ENCODE measurements at regions not wholly inside any gene's neighbourhood (a gene's known extent, or its start where the extent isn't known, plus 50 kb on each side); places are given as distances from the start of the nearest gene placed in this dataset.

- H3K4me1 ChIP-seq (ENCODE audit: control insufficient read depth in 1 of 2, insufficient read depth in 2 of 2, low read length in 2 of 2), result no peaks in the 10 kb centered on the region; a peak in 1 of 4 replicates
- no peaks in the 10 kb centered on the region for H3K79me2 ChIP-seq (ENCODE audit: insufficient read depth, low read length)
- DNase-seq (ENCODE audit: low read depth, low spot score), result no peak
- H3K36me3 ChIP-seq (ENCODE audit: control insufficient read depth in 1 of 2, insufficient read depth in 2 of 2, low read length in 2 of 2), result no peaks in the 10 kb centered on the region
- H3K27me3 ChIP-seq (ENCODE audit: insufficient read depth, low read length), result no peaks in the 10 kb centered on the region
- no peak for ATAC-seq
- H4K20me1 ChIP-seq (ENCODE audit: insufficient read depth), result no peaks in the 10 kb centered on the region
- intact Hi-C loops (cut with micrococcal nuclease), result no loop called here
- BruUV-seq (replicated peaks), result no TSS peak
- no peak overlapping the region for H2AFZ ChIP-seq (ENCODE audit: low read depth, low read length, poor library complexity, severe bottlenecking)
- ChIA-PET CTCF (no interaction called here), POLR2A (no interaction called here), RAD21 (ENCODE audit: low non-redundant PET in 1 of 2, low total read pairs in 2 of 2, uncharacterized antibody in 2 of 2, unreplicated experiment in 2 of 2) (no interaction called here)
- no peak overlapping the region for H3K4me3 ChIP-seq (replicated peaks in 1 of 2; ENCODE audit: low read depth in 1 of 2, low read length in 2 of 2)
- TF ChIP-seq TCF7L2 (IDR thresholded peaks at IDR 0.05; ENCODE audit: borderline replicate concordance, extremely low read depth, insufficient read depth, insufficient read length) (no peak), EZH2phosphoT487 (IDR thresholded peaks at IDR 0.05; ENCODE audit: borderline replicate concordance) (no peak), ZFX (IDR thresholded peaks at IDR 0.05) (no peak), CEBPB (IDR thresholded peaks at IDR 0.05; ENCODE audit: low read depth) (no peak), SRF (IDR thresholded peaks at IDR 0.05; ENCODE audit: low read depth) (no peak), EGR1 (IDR thresholded peaks at IDR 0.05; ENCODE audit: low read depth) (no peak), JUND (IDR thresholded peaks at IDR 0.05) (no peak), MAX (IDR thresholded peaks at IDR 0.05) (no peak), SP1 (IDR thresholded peaks at IDR 0.05; ENCODE audit: low read depth) (no peak), YY1 (IDR thresholded peaks at IDR 0.05; ENCODE audit: extremely low read depth, insufficient replicate concordance, low read depth, low read length) (no peak), CBX3 (IDR thresholded peaks at IDR 0.05; ENCODE audit: low read depth) (no peak), FOSL1 (IDR thresholded peaks at IDR 0.05; ENCODE audit: low read depth) (no peak), ATF3 (IDR thresholded peaks at IDR 0.05) (no peak), REST (IDR thresholded peaks at IDR 0.05; ENCODE audit: low read depth) (no peak), RAD21 (IDR thresholded peaks at IDR 0.05; ENCODE audit: low read depth) (no peak), POLR2AphosphoS5 (IDR thresholded peaks at IDR 0.05; ENCODE audit: low read depth, low read length) (no peak), ZNF274 (IDR thresholded peaks at IDR 0.05; ENCODE audit: low read depth, low read length) (no peak), CTCF (IDR thresholded peaks at IDR 0.05 in 2 of 3, conservative IDR thresholded peaks at IDR 0.05 in 1 of 3; ENCODE audit: borderline replicate concordance in 1 of 3, insufficient read depth in 1 of 3, low read depth in 2 of 3, low read length in 2 of 3) (no peak)
- no peak overlapping the region for H3K4me2 ChIP-seq (ENCODE audit: low read length)
- no peak overlapping the region for H3K27ac ChIP-seq (ENCODE audit: low read depth, low read length)
- H3K9me2 ChIP-seq (ENCODE audit: insufficient read depth), result no peaks in the 10 kb centered on the region
- H3K9ac ChIP-seq (ENCODE audit: low read length), result no peak overlapping the region
- no peaks in the 10 kb centered on the region for H3K9me3 ChIP-seq (ENCODE audit: control insufficient read depth in 1 of 2, insufficient read depth in 1 of 2, low read depth in 1 of 2, low read length in 2 of 2)
These were observed 631.8 kb downstream of the BNC2 start for GRCh38 chr9:16238623-16239138.
